ENCODE measurements at regions not wholly inside any gene's neighbourhood (a gene's known extent, or its start where the extent isn't known, plus 50 kb on each side); places are given as distances from the start of the nearest gene placed in this dataset.

- TF ChIP-seq CTCF (IDR thresholded peaks at IDR 0.05 in 2 of 3, conservative IDR thresholded peaks at IDR 0.05 in 1 of 3; ENCODE audit: control insufficient read depth in 2 of 3, extremely low read depth in 1 of 3, insufficient read depth in 1 of 3, low read depth in 3 of 3, low read length in 3 of 3) (no peak), HDGF (IDR thresholded peaks at IDR 0.05) (no peak), RB1 (IDR thresholded peaks at IDR 0.05; ENCODE audit: borderline replicate concordance) (no peak), MAX (IDR thresholded peaks at IDR 0.05; ENCODE audit: low read depth, low read length) (no peak), ZBED1 (IDR thresholded peaks at IDR 0.05; ENCODE audit: borderline replicate concordance) (peak; percentile 46; the same call in 1 of the 2 replicates), YY1 (IDR thresholded peaks at IDR 0.05; ENCODE audit: low read depth, low read length) (no peak), CBFB (IDR thresholded peaks at IDR 0.05; ENCODE audit: low read depth) (no peak)
Measured at GRCh38 chr4:152189451-152190179, 346.3 kb downstream of the FBXW7 start.

All from GM12878 (cell line).